GM18870 (cell line): ENCODE measurements at regions not wholly inside any gene's neighbourhood (a gene's known extent, or its start where the extent isn't known, plus 50 kb on each side); places are given as distances from the start of the nearest gene placed in this dataset.

Experiments
- ATAC-seq: cut with Tn5 transposase; IDR thresholded peaks from one replicate; pipeline ENCODE4 v1.9.1; 2021; ENCODE audit warnings: moderate library complexity; ENCODE audit not compliant: unreplicated experiment

- ATAC-seq: no peak
Observed at GRCh38 chr10:105949721-105950120, 1214.8 kb downstream of the SORCS1 start.

GRCh38 chr10:105925045-105925785 lies 1239.3 kb downstream of the SORCS1 start:
- ATAC-seq: no peak

DNA sequence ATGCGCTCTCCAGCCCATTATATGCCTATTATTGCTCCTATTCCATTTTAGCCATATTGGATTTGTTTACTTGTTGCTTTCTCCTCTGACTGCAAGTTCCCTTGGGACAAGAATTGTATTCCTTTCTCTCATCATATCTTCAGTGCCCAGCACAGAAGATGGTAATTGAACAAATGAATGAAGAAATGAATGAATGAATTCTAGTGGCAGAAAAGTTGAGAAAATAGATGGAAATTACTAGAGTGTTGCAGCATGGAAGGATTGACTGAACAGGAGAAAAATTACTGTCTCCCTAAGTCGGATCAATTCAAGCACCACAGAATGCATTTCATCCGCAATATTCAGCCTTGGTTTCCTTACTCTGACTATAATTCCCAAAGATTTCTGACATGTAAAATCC lies 1243.2 kb downstream of the SORCS1 start:
- no peak for ATAC-seq

GRCh38 chr10:105914432-105914831 lies 1250.1 kb downstream of the SORCS1 start:
- ATAC-seq: no peak

- no peak for ATAC-seq
Observed at GRCh38 chr10:105908701-105909100, 1255.8 kb downstream of the SORCS1 start.

DNA sequence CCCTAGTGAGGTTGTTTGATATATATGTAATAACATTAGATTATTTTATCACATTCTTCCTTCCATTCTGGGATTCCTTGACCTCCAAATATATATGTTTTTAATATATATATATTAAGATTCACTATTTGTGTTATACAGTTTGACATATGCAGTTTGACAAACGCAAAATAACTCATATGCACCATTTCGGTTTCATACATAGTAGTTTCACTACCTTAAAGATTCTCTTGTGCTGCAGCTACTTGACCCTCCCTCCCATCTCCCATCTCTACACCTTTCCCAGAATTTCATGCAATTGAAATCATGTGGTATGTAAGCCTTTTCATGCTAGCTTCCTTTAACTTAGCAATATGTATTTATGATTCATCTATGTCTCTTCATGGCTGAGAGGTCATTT lies 1244.4 kb downstream of the SORCS3 start:
- no peak for ATAC-seq

DNA sequence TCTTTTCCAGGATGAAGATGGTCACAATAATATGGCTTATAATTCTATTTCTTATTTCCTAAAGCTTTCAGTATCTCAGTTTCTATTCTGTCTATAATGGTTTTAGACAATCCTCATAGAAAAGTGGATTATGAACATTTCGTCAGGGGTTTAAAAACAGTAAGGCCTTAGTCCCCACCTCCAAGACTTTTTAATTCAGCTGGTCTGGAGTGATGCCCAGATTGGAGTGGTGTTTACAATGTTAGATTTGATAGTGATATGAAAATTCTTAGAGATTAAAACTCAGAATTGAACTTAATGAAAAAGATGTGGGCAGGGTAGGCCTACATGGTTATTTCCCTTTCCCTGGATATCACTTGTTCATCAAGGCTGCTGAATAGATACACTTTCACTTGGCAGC lies 1238.3 kb downstream of the SORCS3 start:
- no peak for ATAC-seq

DNA sequence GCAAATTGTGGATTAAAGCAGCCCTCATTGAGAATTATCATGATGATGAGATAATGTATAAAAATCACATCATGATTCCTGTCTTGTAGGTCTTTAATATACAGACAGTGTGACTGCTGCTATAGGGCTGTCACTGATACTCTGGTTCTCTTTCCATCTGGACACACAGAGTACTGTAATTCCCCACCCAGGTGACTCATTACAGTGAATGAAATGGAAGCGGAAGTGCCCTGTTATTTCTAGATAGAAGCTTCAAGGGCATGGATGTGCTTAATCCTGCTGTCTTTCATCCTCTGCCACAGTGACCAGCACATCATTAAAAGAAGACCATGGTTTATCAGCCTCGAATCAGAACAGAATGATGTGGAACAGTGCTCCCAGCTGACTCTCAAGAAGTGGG lies 1234.0 kb downstream of the SORCS3 start:
- ATAC-seq: no peak

DNA sequence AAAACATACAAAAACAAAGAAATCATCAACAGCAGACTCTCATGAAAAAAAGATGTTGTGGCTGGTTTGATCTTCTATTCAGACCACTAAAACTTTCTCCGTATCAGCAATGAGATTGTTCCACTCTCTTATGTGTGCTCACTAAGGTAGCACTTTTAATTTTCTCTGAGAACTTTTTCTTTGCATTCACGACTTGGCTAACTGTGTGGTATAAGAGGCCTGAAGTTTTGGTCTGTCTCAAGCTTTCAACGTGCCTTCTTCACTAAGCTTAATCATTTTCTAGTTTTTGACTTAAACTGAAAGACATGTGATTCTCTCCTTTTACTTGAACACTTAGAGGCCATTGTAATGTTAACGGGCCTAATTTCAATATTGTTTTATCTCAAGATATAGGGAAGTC lies 1231.6 kb downstream of the SORCS3 start:
- ATAC-seq: no peak

- ATAC-seq: no peak
Observed at GRCh38 chr10:105868935-105869334, 1227.8 kb downstream of the SORCS3 start.

DNA sequence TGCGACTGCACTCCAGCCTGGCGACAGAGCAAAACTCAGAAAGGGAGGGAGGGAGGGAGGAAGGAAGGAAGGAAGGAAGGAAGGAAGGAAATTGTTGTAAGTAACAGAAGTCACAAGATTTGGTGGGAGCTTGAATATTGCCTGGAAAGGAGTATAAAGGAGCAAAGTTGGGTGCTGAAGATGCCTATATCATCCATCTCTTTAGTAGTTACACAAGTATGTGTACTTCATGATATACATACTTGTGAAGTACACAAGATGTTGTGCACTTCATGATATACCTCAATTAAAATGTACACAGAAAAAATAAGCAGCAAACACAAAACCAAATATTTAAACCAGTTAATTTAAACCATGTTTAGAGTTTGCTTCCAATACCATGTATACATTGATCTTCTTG lies 1223.8 kb downstream of the SORCS3 start:
- no peak for ATAC-seq

DNA sequence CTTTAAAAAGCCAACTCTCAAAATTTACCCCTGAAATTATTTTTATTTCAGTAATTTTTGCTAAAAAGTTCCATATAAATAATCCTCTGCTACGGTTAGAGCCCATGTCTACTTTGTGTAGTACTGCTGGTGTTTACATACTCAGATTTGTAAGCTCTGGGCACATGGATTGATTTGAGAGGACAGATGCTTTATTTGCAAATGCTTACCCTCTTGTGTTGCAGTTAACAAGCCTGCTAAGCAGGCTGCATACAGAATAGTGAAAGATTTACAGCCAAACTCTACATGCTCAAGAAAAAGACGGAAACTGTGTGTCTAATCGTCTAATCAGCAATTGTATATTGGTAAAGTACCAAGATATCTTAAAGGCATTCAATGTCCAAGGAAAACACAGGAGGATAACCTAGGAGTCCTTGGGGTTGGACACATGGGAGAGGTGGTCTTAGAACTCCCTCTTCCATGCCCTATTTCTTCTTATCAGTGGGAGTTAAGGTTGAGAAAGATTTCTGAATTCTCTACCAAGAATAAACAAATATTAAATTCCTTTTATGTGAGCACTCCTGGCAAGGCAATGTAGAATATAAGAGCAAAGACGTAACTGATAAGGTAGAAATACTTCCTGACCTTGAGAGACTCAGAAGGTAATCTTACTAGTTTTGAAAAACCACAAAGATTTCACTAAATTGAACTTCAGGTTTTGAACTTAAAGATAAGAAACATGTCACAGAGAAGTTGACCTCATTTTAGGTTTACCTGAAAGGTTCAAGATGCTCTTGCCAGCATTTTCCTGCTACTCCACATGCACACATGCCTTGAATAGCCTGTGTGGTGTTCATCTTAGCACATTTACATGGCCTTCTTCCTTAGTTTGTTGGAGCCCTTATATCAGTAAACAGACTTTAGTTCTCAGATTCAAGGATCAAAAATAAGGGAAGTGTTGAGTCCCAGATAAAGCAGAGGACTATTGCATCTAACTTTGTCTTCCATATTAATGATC lies 1216.5 kb downstream of the SORCS3 start:
- ATAC-seq: no peak

DNA sequence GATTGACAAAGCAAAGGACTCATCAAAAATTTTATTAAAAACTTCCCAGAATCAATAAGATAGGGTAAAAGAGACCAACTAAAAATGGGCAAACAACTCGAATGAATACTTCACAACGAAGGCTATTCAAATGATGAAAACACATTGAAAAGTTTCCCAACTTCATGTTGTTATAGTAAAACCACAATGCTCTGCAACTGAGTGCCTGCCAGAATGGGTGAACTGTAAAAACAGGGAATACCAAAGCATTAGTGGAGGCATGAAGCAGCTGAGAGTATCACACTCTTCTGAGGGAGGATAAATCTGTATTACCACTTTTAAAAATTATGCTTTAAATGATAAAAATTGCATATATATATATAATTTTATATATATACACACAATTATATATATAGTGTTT lies 1214.7 kb downstream of the SORCS3 start:
- ATAC-seq: no peak

GRCh38 chr10:105844676-105845570 lies 1203.8 kb downstream of the SORCS3 start:
- no peak for ATAC-seq

GRCh38 chr10:105844241-105844640 lies 1203.2 kb downstream of the SORCS3 start:
- no peak for ATAC-seq

- no peak for ATAC-seq
Observed at GRCh38 chr10:105843786-105844185, 1202.7 kb downstream of the SORCS3 start.

GRCh38 chr10:105840288-105840770 lies 1199.2 kb downstream of the SORCS3 start:
- ATAC-seq: no peak

GRCh38 chr10:105838392-105838791 lies 1197.3 kb downstream of the SORCS3 start:
- no peak for ATAC-seq

DNA sequence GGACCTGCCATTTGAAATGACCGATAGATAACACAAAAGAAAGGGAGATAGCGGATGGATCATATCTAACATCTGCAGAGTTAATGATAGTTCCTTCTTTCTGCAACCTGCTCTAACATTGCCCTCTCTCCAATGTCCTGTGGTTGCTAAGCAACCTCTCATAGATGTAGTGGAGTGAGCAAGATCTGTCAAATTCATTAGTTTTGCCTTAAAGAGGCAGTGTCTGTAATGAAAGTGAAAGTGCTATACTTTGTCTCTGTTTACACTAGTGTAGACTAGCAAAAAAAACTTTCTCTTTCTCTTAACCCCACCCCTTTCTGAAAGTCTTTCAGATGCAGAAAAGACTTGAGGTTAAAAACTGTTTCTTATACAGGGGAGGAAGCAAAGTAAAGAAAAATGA lies 1196.9 kb downstream of the SORCS3 start:
- ATAC-seq: peak; percentile 95

- ATAC-seq: no peak
Observed at GRCh38 chr10:105834261-105835059, 1193.4 kb downstream of the SORCS3 start.
